Stimulated activated naive CD8-positive, alpha-beta T cell treated with anti-CD3 and anti-CD28 coated beads, Interleukin-15, amount 100 ng/mL, for 72 hours (primary cell): ENCODE measurements at regions not wholly inside any gene's neighbourhood (a gene's known extent, or its start where the extent isn't known, plus 50 kb on each side); places are given as distances from the start of the nearest gene placed in this dataset.
"Not testable (repeated sequence)": the region's sequence is repeated elsewhere in the genome, so short reads cannot be mapped to it uniquely, and the experiment has no call there.

ENCODE experiments used
- ATAC-seq: fragments of 150-1000 bp; cut with Tn5 transposase; 2 replicates; pipeline ENCODE4 v1.10.0; 2021; ENCODE audit warnings: mild to moderate bottlenecking, moderate library complexity
- DNase-seq, 2 donors: peaks; one replicate each; pipeline ENCODE4 v3.0.0; 2021 to 2022
- H3K27ac Mint-ChIP-seq, 2 donors: one replicate each; pipeline ENCODE4 v1.8.0; 2022; ENCODE audit warnings: mild to moderate bottlenecking in 2 of 2, mixed read lengths in 2 of 2, moderate library complexity in 2 of 2
- H3K27me3 Mint-ChIP-seq: one replicate; pipeline ENCODE4 v1.8.0; 2022; ENCODE audit warnings: mixed read lengths
- H3K4me1 Mint-ChIP-seq: one replicate; pipeline ENCODE4 v1.8.0; 2022; ENCODE audit warnings: mild to moderate bottlenecking, mixed read lengths
- H3K4me3 Mint-ChIP-seq, 2 donors: one replicate each; pipeline ENCODE4 v1.8.0; 2022; ENCODE audit warnings: mild to moderate bottlenecking in 2 of 2, mixed read lengths in 2 of 2, moderate library complexity in 1 of 2
- H3K9me3 Mint-ChIP-seq, 2 donors: one replicate each; pipeline ENCODE4 v1.8.0; 2022; ENCODE audit warnings: mixed read lengths in 2 of 2

GRCh38 chr14:92223025-92223424 lies 99.9 kb upstream of the SLC24A4 start:
- Mint-ChIP-seq H3K27ac (no peak overlapping the region), H3K27me3 (peaks cover 9% of the 10 kb centered on the region), H3K4me3 (no peak overlapping the region), H3K4me1 (peaks cover 7% of the 10 kb centered on the region), H3K9me3 (no peaks in the 10 kb centered on the region)
- ATAC-seq (no peak), DNase-seq (no peak)

- no peaks in the 10 kb centered on the region for H3K9me3 Mint-ChIP-seq
- H3K27ac Mint-ChIP-seq: no peak overlapping the region
- DNase-seq (no peak), ATAC-seq (no peak)
- H3K4me1 Mint-ChIP-seq: peaks cover 7% of the 10 kb centered on the region
- no peak overlapping the region for H3K4me3 Mint-ChIP-seq
- H3K27me3 Mint-ChIP-seq: peaks cover 9% of the 10 kb centered on the region
These were observed 98.5 kb upstream of the SLC24A4 start for GRCh38 chr14:92224358-92224954.

GRCh38 chr14:92225731-92226130 lies 97.2 kb upstream of the SLC24A4 start:
- Mint-ChIP-seq H3K9me3 (no peaks in the 10 kb centered on the region), H3K27me3 (peaks cover 19% of the 10 kb centered on the region), H3K27ac (no peak overlapping the region), H3K4me3 (no peak overlapping the region), H3K4me1 (peaks cover 7% of the 10 kb centered on the region)
- no peak for DNase-seq
- ATAC-seq: no peak

GRCh38 chr14:92226166-92226565 lies 96.8 kb upstream of the SLC24A4 start:
- peaks cover 23% of the 10 kb centered on the region for H3K27me3 Mint-ChIP-seq
- H3K27ac Mint-ChIP-seq, H3K4me3 Mint-ChIP-seq, DNase-seq, ATAC-seq, H3K4me1 Mint-ChIP-seq, H3K9me3 Mint-ChIP-seq: not testable (repeated sequence)

GRCh38 chr14:92236243-92236900 lies 86.6 kb upstream of the SLC24A4 start:
- Mint-ChIP-seq H3K4me1 (no peaks in the 10 kb centered on the region), H3K27ac (no peak overlapping the region), H3K9me3 (peaks cover 12 to 24% of the 10 kb centered on the region in 2 donors), H3K27me3 (peaks cover 20% of the 10 kb centered on the region), H3K4me3 (no peak overlapping the region)
- ATAC-seq: no peak
- DNase-seq: no peak

GRCh38 chr14:92240658-92241057 lies 82.3 kb upstream of the SLC24A4 start:
- H3K4me1 Mint-ChIP-seq: no peaks in the 10 kb centered on the region
- H3K27me3 Mint-ChIP-seq: no peaks in the 10 kb centered on the region
- peaks cover 6 to 20% of the 10 kb centered on the region in 2 donors for H3K9me3 Mint-ChIP-seq
- DNase-seq (no peak), ATAC-seq (no peak)
- H3K27ac Mint-ChIP-seq: no peak overlapping the region
- H3K4me3 Mint-ChIP-seq: no peak overlapping the region

- Mint-ChIP-seq H3K4me1 (peaks cover 5% of the 10 kb centered on the region), H3K9me3 (peaks cover 19 to 34% of the 10 kb centered on the region in 2 donors), H3K27me3 (no peaks in the 10 kb centered on the region), H3K4me3 (no peak overlapping the region), H3K27ac (no peak overlapping the region)
- ATAC-seq: no peak
- DNase-seq: no peak
These were observed 80.9 kb upstream of the SLC24A4 start for GRCh38 chr14:92241966-92242595.

GRCh38 chr14:92244805-92245204 lies 78.2 kb upstream of the SLC24A4 start:
- DNase-seq (no peak), ATAC-seq (no peak)
- H3K27ac Mint-ChIP-seq: no peak overlapping the region
- H3K4me3 Mint-ChIP-seq: no peak overlapping the region
- H3K9me3 Mint-ChIP-seq: peaks cover 19 to 34% of the 10 kb centered on the region in 2 donors
- H3K4me1 Mint-ChIP-seq: peaks cover 10% of the 10 kb centered on the region
- no peaks in the 10 kb centered on the region for H3K27me3 Mint-ChIP-seq

- Mint-ChIP-seq H3K4me1 (peaks cover 10% of the 10 kb centered on the region), H3K27ac (no peak overlapping the region), H3K4me3 (no peak overlapping the region), H3K27me3 (peaks cover 25% of the 10 kb centered on the region), H3K9me3 (peaks cover 19 to 34% of the 10 kb centered on the region in 2 donors)
- ATAC-seq (no peak), DNase-seq (no peak)
These were observed 75.6 kb upstream of the SLC24A4 start for GRCh38 chr14:92247341-92247740.

- Mint-ChIP-seq H3K27me3 (peaks cover 31% of the 10 kb centered on the region), H3K9me3 (peaks cover 19 to 34% of the 10 kb centered on the region in 2 donors), H3K4me1 (peaks cover 10% of the 10 kb centered on the region), H3K27ac (no peak overlapping the region), H3K4me3 (no peak overlapping the region)
- DNase-seq (no peak), ATAC-seq (no peak)
These were observed 75.0 kb upstream of the SLC24A4 start for GRCh38 chr14:92247947-92248346.

GRCh38 chr14:92248696-92249095 lies 74.3 kb upstream of the SLC24A4 start:
- no peak for DNase-seq
- Mint-ChIP-seq H3K27ac (no peak overlapping the region), H3K9me3 (peaks cover 15 to 34% of the 10 kb centered on the region in 2 donors), H3K27me3 (peaks cover 39% of the 10 kb centered on the region), H3K4me3 (no peak overlapping the region), H3K4me1 (peaks cover 17% of the 10 kb centered on the region)
- ATAC-seq: no peak

- not testable (repeated sequence) for H3K27ac Mint-ChIP-seq, H3K4me3 Mint-ChIP-seq, DNase-seq, ATAC-seq
- peaks cover 13 to 17% of the 10 kb centered on the region in 2 donors for H3K9me3 Mint-ChIP-seq
- peaks cover 30% of the 10 kb centered on the region for H3K4me1 Mint-ChIP-seq
- peaks cover 55% of the 10 kb centered on the region for H3K27me3 Mint-ChIP-seq
These were observed 72.6 kb upstream of the SLC24A4 start for GRCh38 chr14:92250366-92250765.

GRCh38 chr14:92252323-92252722 lies 70.6 kb upstream of the SLC24A4 start:
- Mint-ChIP-seq H3K27ac (no peak overlapping the region), H3K4me1 (peaks cover 23% of the 10 kb centered on the region), H3K9me3 (no peaks in the 10 kb centered on the region), H3K27me3 (peaks cover 72% of the 10 kb centered on the region), H3K4me3 (no peak overlapping the region)
- DNase-seq (no peak), ATAC-seq (no peak)

GRCh38 chr14:92253381-92253894 lies 69.5 kb upstream of the SLC24A4 start:
- H3K27me3 Mint-ChIP-seq: peaks cover 72% of the 10 kb centered on the region
- ATAC-seq: no peak
- no peak overlapping the region for H3K27ac Mint-ChIP-seq
- peaks cover 30% of the 10 kb centered on the region for H3K4me1 Mint-ChIP-seq
- no peak overlapping the region for H3K4me3 Mint-ChIP-seq
- DNase-seq: no peak
- no peaks in the 10 kb centered on the region for H3K9me3 Mint-ChIP-seq

- Mint-ChIP-seq H3K27me3 (peaks cover 72% of the 10 kb centered on the region), H3K9me3 (no peaks in the 10 kb centered on the region), H3K4me1 (peaks cover 41% of the 10 kb centered on the region), H3K27ac (no peak overlapping the region), H3K4me3 (no peak overlapping the region)
- DNase-seq (no peak), ATAC-seq (no peak)
These were observed 68.2 kb upstream of the SLC24A4 start for GRCh38 chr14:92254786-92255185.

- Mint-ChIP-seq H3K27ac (no peak overlapping the region), H3K4me1 (peaks cover 46% of the 10 kb centered on the region), H3K9me3 (no peaks in the 10 kb centered on the region), H3K27me3 (peaks cover 49% of the 10 kb centered on the region), H3K4me3 (no peak overlapping the region)
- ATAC-seq (peak; percentile 55), DNase-seq (peak in 1 of 2 donors; percentile 14)
These were observed 64.0 kb upstream of the SLC24A4 start for GRCh38 chr14:92258934-92259333.
